H1 (cell line): ENCODE measurements at regions not wholly inside any gene's neighbourhood (a gene's known extent, or its start where the extent isn't known, plus 50 kb on each side); places are given as distances from the start of the nearest gene placed in this dataset.
"Not testable (repeated sequence)": the region's sequence is repeated elsewhere in the genome, so short reads cannot be mapped to it uniquely, and the experiment has no call there.

Experiments
- CTCF ChIA-PET: fragments of 300-600 bp; sonication (Branson Sonifier 250); formaldehyde crosslinking; loops from one replicate; lab custom pipeline; 2021; ENCODE audit not compliant: partially characterized antibody; lab: Charles Lee
- POLR2A ChIA-PET: fragments of 300-600 bp; sonication (Branson Sonifier 250); formaldehyde crosslinking; loops from one replicate; lab custom pipeline; 2021; ENCODE audit warnings: inconsistent platforms; ENCODE audit not compliant: partially characterized antibody; lab: Charles Lee
- DNase-seq, 2 experiments: peaks; one replicate each; pipeline versions ENCODE4 v3.0.0 to v3.0.0-alpha.2; 2010 to 2022; ENCODE audit warnings: low spot score in 2 of 2, low read depth in 1 of 2, mixed read lengths in 1 of 2
- FAIRE-seq: peaks from 2 replicates; lab custom pipeline; 2011; peaks lifted over from hg19 to GRCh38; lab: Jason Lieb, UNC
- H2AFZ ChIP-seq: 2 replicates; pipeline ENCODE4 v1.8.1; 2012; ENCODE audit warnings: low read length, inconsistent platforms
- H2AK5ac ChIP-seq: 2 replicates; pipeline ENCODE4 v1.6.1; 2013; ENCODE audit warnings: low read depth, low read length
- H2BK120ac ChIP-seq: replicated peaks from 2 replicates; pipeline ENCODE3; 2013; ENCODE audit warnings: low read depth, low read length, inconsistent platforms
- H2BK12ac ChIP-seq: 2 replicates; pipeline ENCODE4 v1.6.1; 2013; ENCODE audit warnings: low read depth, low read length
- H2BK15ac ChIP-seq: 2 replicates; pipeline ENCODE4 v1.6.1; 2013; ENCODE audit warnings: low read length
- H2BK20ac ChIP-seq: 2 replicates; pipeline ENCODE4 v1.6.1; 2013; ENCODE audit warnings: low read length
- H2BK5ac ChIP-seq: 2 replicates; pipeline ENCODE4 v1.6.1; 2013; ENCODE audit warnings: low read depth, low read length
- H3K14ac ChIP-seq: 2 replicates; pipeline ENCODE4 v1.6.1; 2013; ENCODE audit warnings: inconsistent platforms; ENCODE audit not compliant: insufficient read length
- H3K18ac ChIP-seq: 2 replicates; pipeline ENCODE4 v1.6.1; 2013; ENCODE audit warnings: low read length; ENCODE audit errors: extremely low read depth
- H3K23ac ChIP-seq: 2 replicates; pipeline ENCODE4 v1.6.1; 2013; ENCODE audit warnings: inconsistent platforms; ENCODE audit not compliant: insufficient read length
- H3K23me2 ChIP-seq: 2 replicates; pipeline ENCODE4 v1.6.1; 2013; ENCODE audit warnings: low read depth, low read length
- H3K27ac ChIP-seq: 2 replicates; pipeline ENCODE4 v1.6.1; 2011; ENCODE audit warnings: low read depth, low read length, inconsistent platforms
- H3K27me3 ChIP-seq, 4 experiments: replicated peaks in 1 of 4; 1 replicate in 1 of 4; 2 replicates in 3 of 4; pipeline versions ENCODE4 v1.6.1 to v1.8.1; 2011 to 2013; ENCODE audit warnings: low read length in 3 of 4, mild to moderate bottlenecking in 3 of 4, inconsistent platforms in 2 of 4, mixed read lengths in 2 of 4, moderate library complexity in 1 of 4; ENCODE audit not compliant: control insufficient read depth in 3 of 4, insufficient read depth in 3 of 4; ENCODE audit errors: extremely low read depth in 1 of 4
- H3K36me3 ChIP-seq, 4 experiments: 2 replicates each; pipeline versions ENCODE4 v1.6.1 to v1.8.1; 2011 to 2013; ENCODE audit warnings: mild to moderate bottlenecking in 4 of 4, low read length in 3 of 4, moderate library complexity in 2 of 4, control low read depth in 1 of 4, inconsistent platforms in 1 of 4; ENCODE audit not compliant: insufficient read depth in 4 of 4, control insufficient read depth in 2 of 4
- H3K4ac ChIP-seq: replicated peaks from 2 replicates; pipeline ENCODE3; 2013; ENCODE audit warnings: low read length, low read depth, mixed read lengths, inconsistent platforms; ENCODE audit not compliant: insufficient read length
- H3K4me1 ChIP-seq, 4 experiments: replicated peaks in 1 of 4; 1 replicate in 1 of 4; 2 replicates in 3 of 4; pipeline versions ENCODE4 v1.6.1 to v1.8.1; 2011 to 2013; ENCODE audit warnings: low read length in 3 of 4, inconsistent platforms in 2 of 4, mixed read lengths in 1 of 4; ENCODE audit not compliant: insufficient read depth in 4 of 4, control insufficient read depth in 3 of 4
- H3K4me2 ChIP-seq, 2 experiments: 2 replicates each; pipeline versions ENCODE4 v1.6.1 to v1.8.1; 2011 to 2013; ENCODE audit warnings: low read depth in 2 of 2, low read length in 2 of 2, control low read depth in 1 of 2, inconsistent platforms in 1 of 2, mild to moderate bottlenecking in 1 of 2; ENCODE audit not compliant: insufficient read depth in 1 of 2
- H3K4me3 ChIP-seq, 4 experiments: fragments of 200-600, 300-600 bp in 1 of 4; sonication (generic), shearing (Covaris generic), sonication (Bioruptor Twin) in 1 of 4; 2 replicates each; pipeline versions ENCODE4 v1.5.1 to v1.8.1; 2011 to 2016; ENCODE audit warnings: low read length in 4 of 4, low read depth in 3 of 4, control low read depth in 2 of 4, inconsistent platforms in 2 of 4, mild to moderate bottlenecking in 2 of 4, mixed read lengths in 1 of 4, moderate library complexity in 1 of 4; ENCODE audit not compliant: insufficient read depth in 2 of 4; ENCODE audit errors: extremely low read depth in 1 of 4
- H3K56ac ChIP-seq: replicated peaks from 2 replicates; pipeline ENCODE3; 2013; ENCODE audit warnings: low read depth, mild to moderate bottlenecking, mixed read lengths, low read length, inconsistent platforms; ENCODE audit not compliant: insufficient read length
- H3K79me1 ChIP-seq: 2 replicates; pipeline ENCODE4 v1.6.1; 2013; ENCODE audit warnings: low read depth, low read length, control low read depth
- H3K79me2 ChIP-seq, 2 experiments: 2 replicates each; pipeline versions ENCODE4 v1.6.1 to v1.8.1; 2012 to 2013; ENCODE audit warnings: low read length in 2 of 2, mild to moderate bottlenecking in 2 of 2, inconsistent platforms in 1 of 2; ENCODE audit not compliant: insufficient read depth in 2 of 2, control insufficient read depth in 1 of 2
- H3K9ac ChIP-seq, 4 experiments: replicated peaks in 1 of 4; 1 replicate in 1 of 4; 2 replicates in 3 of 4; pipeline versions ENCODE4 v1.6.1 to v1.8.1; 2011 to 2013; ENCODE audit warnings: low read depth in 3 of 4, low read length in 3 of 4, control low read depth in 2 of 4, mild to moderate bottlenecking in 2 of 4, moderate library complexity in 2 of 4, inconsistent platforms in 1 of 4; ENCODE audit errors: extremely low read depth in 1 of 4
- H3K9me3 ChIP-seq, 2 experiments: 2 replicates each; pipeline versions ENCODE4 v1.6.1 to v1.8.1; 2012 to 2013; ENCODE audit warnings: mild to moderate bottlenecking in 2 of 2, moderate library complexity in 2 of 2, control low read depth in 1 of 2, inconsistent platforms in 1 of 2, low read depth in 1 of 2, low read length in 1 of 2, mixed read lengths in 1 of 2; ENCODE audit not compliant: insufficient read depth in 2 of 2
- H4K20me1 ChIP-seq, 2 experiments: replicated peaks in 1 of 2; 2 replicates each; pipeline versions ENCODE3 to v1.8.1; 2011 to 2013; ENCODE audit warnings: inconsistent platforms in 2 of 2, low read length in 2 of 2, mild to moderate bottlenecking in 1 of 2; ENCODE audit not compliant: insufficient read depth in 2 of 2, control insufficient read depth in 1 of 2
- H4K5ac ChIP-seq: 2 replicates; pipeline ENCODE4 v1.6.1; 2013; ENCODE audit warnings: low read length, low read depth, mixed read lengths, inconsistent platforms; ENCODE audit not compliant: insufficient read length
- H4K8ac ChIP-seq: 2 replicates; pipeline ENCODE4 v1.8.0; 2013; ENCODE audit warnings: mild to moderate bottlenecking, moderate library complexity, low read length, inconsistent platforms; ENCODE audit not compliant: insufficient read depth; ENCODE audit errors: extremely low read depth
- H4K91ac ChIP-seq: replicated peaks from 2 replicates; pipeline ENCODE3; 2013; ENCODE audit warnings: low read length, mixed read lengths, inconsistent platforms; ENCODE audit not compliant: insufficient read length
- WGBS, 2 experiments: shearing (Covaris generic) in 1 of 2; methylation state at CpG; one replicate each; pipeline versions ENCODE4 v1.1.6 to v1.1.7; 2013 to 2015; ENCODE audit warnings: low lambda C conversion rate in 2 of 2, mixed read lengths in 2 of 2, inconsistent platforms in 1 of 2, low coverage in 1 of 2, missing lambda C conversion rate in 1 of 2; ENCODE audit not compliant: insufficient replicate concordance in 2 of 2, insufficient coverage in 1 of 2, insufficient read length in 1 of 2; ENCODE audit errors: extremely low coverage in 1 of 2, missing lambda C conversion rate in 1 of 2; 5-methylcytosine and 5-hydroxymethylcytosine counted together

DNA sequence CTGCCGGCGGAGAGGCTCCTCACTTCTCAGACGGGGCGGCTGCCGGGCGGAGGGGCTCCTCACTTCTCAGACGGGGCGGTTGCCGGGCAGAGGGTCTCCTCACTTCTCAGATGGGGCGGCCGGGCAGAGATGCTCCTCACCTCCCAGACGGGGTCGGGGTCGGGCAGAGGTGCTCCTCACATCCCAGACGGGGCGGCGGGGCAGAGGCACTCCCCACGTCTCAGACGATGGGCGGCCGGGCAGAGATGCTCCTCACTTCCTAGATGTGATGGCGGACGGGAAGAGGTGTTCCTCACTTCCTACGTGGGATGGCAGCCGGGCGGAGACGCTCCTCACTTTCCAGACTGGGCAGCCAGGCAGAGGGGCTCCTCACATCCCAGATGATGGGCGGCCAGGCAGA is 126.5 kb upstream of the PTPRG start:
- not testable (repeated sequence) for H3K4me3 ChIP-seq

DNA sequence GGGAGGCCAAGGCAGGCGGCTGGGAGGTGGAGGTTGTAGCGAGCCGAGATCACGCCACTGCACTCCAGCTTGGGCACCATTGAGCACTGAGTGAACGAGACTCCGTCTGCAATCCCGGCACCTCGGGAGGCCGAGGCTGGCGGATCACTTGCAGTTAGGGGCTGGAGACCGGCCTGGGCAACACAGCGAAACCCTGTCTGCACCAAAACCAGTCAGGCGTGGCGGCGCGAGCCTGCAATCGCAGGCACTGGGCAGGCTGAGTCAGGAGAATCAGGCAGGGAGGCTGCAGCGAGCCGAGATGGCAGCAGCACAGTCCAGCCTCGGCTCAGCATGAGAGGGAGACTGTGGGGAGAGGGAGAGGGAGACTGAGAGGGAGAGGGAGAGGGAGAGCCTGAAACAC is 126.0 kb upstream of the PTPRG start:
- H4K20me1 ChIP-seq, H4K5ac ChIP-seq, H4K8ac ChIP-seq, H3K27ac ChIP-seq, H3K4me3 ChIP-seq, H3K18ac ChIP-seq, DNase-seq, H4K91ac ChIP-seq, H3K79me1 ChIP-seq, POLR2A ChIA-PET, FAIRE-seq, CTCF ChIA-PET, H3K14ac ChIP-seq, H2AK5ac ChIP-seq, H3K79me2 ChIP-seq, H2BK5ac ChIP-seq, H3K4ac ChIP-seq, H3K36me3 ChIP-seq, H3K56ac ChIP-seq, H2AFZ ChIP-seq, H3K23ac ChIP-seq, H2BK20ac ChIP-seq, H2BK12ac ChIP-seq, H3K27me3 ChIP-seq, H3K4me2 ChIP-seq, H3K4me1 ChIP-seq, H2BK15ac ChIP-seq, H2BK120ac ChIP-seq, H3K23me2 ChIP-seq, H3K9ac ChIP-seq: not testable (repeated sequence)
- WGBS, 2 experiments, result 96% methylated on average over 10 of the region's 20 CpGs; no CpG with 5 or more reads in 1 of the 2 experiments
- peaks cover 0 to 15% of the 10 kb centered on the region in 2 experiments; a peak in 2 of 4 replicates for H3K9me3 ChIP-seq

More for the DNA sequence above, 126.5 kb upstream of the PTPRG start:
- POLR2A ChIA-PET, H2BK12ac ChIP-seq, FAIRE-seq, H3K9ac ChIP-seq, CTCF ChIA-PET, H3K18ac ChIP-seq, H3K23me2 ChIP-seq, H2AK5ac ChIP-seq, H3K79me2 ChIP-seq, H2BK5ac ChIP-seq, H2BK120ac ChIP-seq, H2AFZ ChIP-seq, H3K4ac ChIP-seq, H4K20me1 ChIP-seq, H2BK20ac ChIP-seq, H3K23ac ChIP-seq, H3K4me1 ChIP-seq, H3K4me2 ChIP-seq, H4K5ac ChIP-seq, H3K56ac ChIP-seq, DNase-seq, H3K27ac ChIP-seq, H3K36me3 ChIP-seq, H3K14ac ChIP-seq, H2BK15ac ChIP-seq, H3K27me3 ChIP-seq, H3K79me1 ChIP-seq, H4K91ac ChIP-seq, H4K8ac ChIP-seq: not testable (repeated sequence)
- H3K9me3 ChIP-seq, result peaks cover 0 to 15% of the 10 kb centered on the region in 2 experiments; a peak in 2 of 4 replicates
- WGBS, 2 experiments, result 98% methylated on average over 10 of the region's 28 CpGs; no CpG with 5 or more reads in 1 of the 2 experiments
